HG02943 (cell line): ENCODE measurements at regions not wholly inside any gene's neighbourhood (a gene's known extent, or its start where the extent isn't known, plus 50 kb on each side); places are given as distances from the start of the nearest gene placed in this dataset.
A peak's percentile ranks its signal among the peaks of the same experiment; 100 is the strongest.

Experiments
- ATAC-seq: cut with Tn5 transposase; IDR thresholded peaks from one replicate; pipeline ENCODE4 v1.9.1; 2021; ENCODE audit warnings: mild to moderate bottlenecking, low read depth, moderate library complexity; ENCODE audit not compliant: unreplicated experiment

GRCh38 chr9:108565651-108566378, 290.0 kb downstream of the ACTL7B start:
- ATAC-seq = peak; percentile 73

GRCh38 chr9:108562176-108562575, 293.6 kb downstream of the ACTL7B start:
- ATAC-seq = no peak

GRCh38 chr9:108559432-108559831, 296.4 kb downstream of the ACTL7B start:
- no peak for ATAC-seq

GRCh38 chr9:108554831-108555230, 301.0 kb downstream of the ACTL7B start:
- ATAC-seq = no peak

GRCh38 chr9:108553111-108553635, 302.6 kb downstream of the ACTL7B start:
- ATAC-seq = no peak

- no peak for ATAC-seq
Observed at GRCh38 chr9:108552459-108553040, 303.2 kb downstream of the ACTL7B start.

- ATAC-seq = no peak
Observed at GRCh38 chr9:108551030-108551841, 304.6 kb downstream of the ACTL7B start.

- ATAC-seq = no peak
Observed at GRCh38 chr9:108550106-108550505, 305.7 kb downstream of the ACTL7B start.

GRCh38 chr9:108549184-108549583, 306.6 kb downstream of the ACTL7B start:
- no peak for ATAC-seq

- no peak for ATAC-seq
Observed at GRCh38 chr9:108547411-108548135, 308.2 kb downstream of the ACTL7B start.

- no peak for ATAC-seq
Observed at GRCh38 chr9:108546215-108546614, 309.6 kb downstream of the ACTL7B start.

GRCh38 chr9:108545436-108545835, 310.4 kb downstream of the ACTL7B start:
- ATAC-seq = no peak

- no peak for ATAC-seq
Observed at GRCh38 chr9:108544866-108545265, 310.9 kb downstream of the ACTL7B start.

- ATAC-seq = no peak
Observed at GRCh38 chr9:108543251-108543778, 312.5 kb downstream of the ACTL7B start.

- no peak for ATAC-seq
Observed at GRCh38 chr9:108537756-108538155, 318.0 kb downstream of the ACTL7B start.

GRCh38 chr9:108536836-108537601, 318.8 kb downstream of the ACTL7B start:
- no peak for ATAC-seq

GRCh38 chr9:108535526-108535925, 320.3 kb downstream of the ACTL7B start:
- ATAC-seq = no peak

- no peak for ATAC-seq
Observed at GRCh38 chr9:108534741-108535140, 321.0 kb downstream of the ACTL7B start.

- no peak for ATAC-seq
Observed at GRCh38 chr9:108530141-108530540, 325.6 kb downstream of the ACTL7B start.

GRCh38 chr9:108528231-108528630, 327.6 kb downstream of the ACTL7B start:
- ATAC-seq = no peak
